ENCODE measurements at regions not wholly inside any gene's neighbourhood (a gene's known extent, or its start where the extent isn't known, plus 50 kb on each side); places are given as distances from the start of the nearest gene placed in this dataset.

- Histone ChIP-seq H3K27ac (no peak overlapping the region), H3K4me1 (no peaks in the 10 kb centered on the region), H3K4me3 (no peak overlapping the region), H3K9me3 (no peaks in the 10 kb centered on the region), H3K27me3 (no peaks in the 10 kb centered on the region), H3K36me3 (no peaks in the 10 kb centered on the region)
- 66 to 72% methylated on average over 2 of the region's 2 CpGs for WGBS, 2 donors
- intact Hi-C loops (cut with DNase I) = no loop called here
- no peak for TF ChIP-seq CTCF (IDR thresholded peaks at IDR 0.05)
- no peak for ATAC-seq
- no peak for DNase-seq
Observed at GRCh38 chr11:37509506-37509905, 911.5 kb upstream of the RAG2 start.

- no peaks in the 10 kb centered on the region for H3K4me1 ChIP-seq
- no peaks in the 10 kb centered on the region for H3K36me3 ChIP-seq
- TF ChIP-seq CTCF (IDR thresholded peaks at IDR 0.05) = no peak
- DNase-seq (no peak), ATAC-seq (no peak)
- no peak overlapping the region for H3K4me3 ChIP-seq
- intact Hi-C loops (cut with DNase I) = no loop called here
- H3K27ac ChIP-seq = no peak overlapping the region
- 63 to 70% methylated on average over 4 of the region's 4 CpGs for WGBS, 2 donors
- no peaks in the 10 kb centered on the region for H3K27me3 ChIP-seq
- no peaks in the 10 kb centered on the region for H3K9me3 ChIP-seq
Observed at GRCh38 chr11:37506531-37506930, 908.5 kb upstream of the RAG2 start.

- 77 to 84% methylated on average over 4 of the region's 4 CpGs for WGBS, 2 donors
- Histone ChIP-seq H3K9me3 (no peaks in the 10 kb centered on the region), H3K36me3 (no peaks in the 10 kb centered on the region), H3K27ac (no peak overlapping the region), H3K4me3 (no peak overlapping the region), H3K27me3 (no peaks in the 10 kb centered on the region), H3K4me1 (no peaks in the 10 kb centered on the region)
- DNase-seq (no peak), ATAC-seq (no peak)
- no peak for TF ChIP-seq CTCF (IDR thresholded peaks at IDR 0.05)
- intact Hi-C loops (cut with DNase I) = no loop called here
Observed at GRCh38 chr11:37505406-37505805, 907.4 kb upstream of the RAG2 start.

- no peak for TF ChIP-seq CTCF (IDR thresholded peaks at IDR 0.05)
- Histone ChIP-seq H3K4me3 (no peak overlapping the region), H3K27me3 (no peaks in the 10 kb centered on the region), H3K27ac (no peak overlapping the region), H3K36me3 (no peaks in the 10 kb centered on the region), H3K4me1 (no peaks in the 10 kb centered on the region), H3K9me3 (no peaks in the 10 kb centered on the region)
- WGBS, 2 donors = 51 to 63% methylated on average over 3 of the region's 3 CpGs
- no peak for ATAC-seq
- no peak for DNase-seq
- intact Hi-C loops (cut with DNase I) = no loop called here
Observed at GRCh38 chr11:37504921-37505320, 906.9 kb upstream of the RAG2 start.

All from heart right ventricle (tissue), 16 donors.